ENCODE measurements at regions not wholly inside any gene's neighbourhood (a gene's known extent, or its start where the extent isn't known, plus 50 kb on each side); places are given as distances from the start of the nearest gene placed in this dataset.
"Not testable (repeated sequence)": the region's sequence is repeated elsewhere in the genome, so short reads cannot be mapped to it uniquely, and the experiment has no call there.

DNA sequence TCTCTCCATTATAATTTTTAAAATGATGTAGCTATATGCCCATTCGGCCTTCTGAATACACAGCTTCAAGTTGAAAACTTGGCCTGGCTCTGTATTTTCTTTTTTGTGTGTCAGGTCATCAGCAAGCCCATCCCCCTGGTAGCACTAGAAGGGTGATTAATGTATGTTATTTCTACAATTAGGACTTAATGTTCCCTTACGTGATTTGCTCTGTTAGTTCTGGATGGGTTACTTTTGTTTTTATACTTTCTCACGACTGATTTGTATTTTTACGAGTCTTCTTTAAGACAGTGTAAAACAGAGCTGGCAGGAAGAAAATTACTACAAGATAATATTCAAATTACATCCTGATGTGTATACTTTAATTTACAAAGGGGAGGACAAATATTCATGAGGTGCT is 88.4 kb upstream of the RGPD4 start:
- DNase-seq, result no peak

DNA sequence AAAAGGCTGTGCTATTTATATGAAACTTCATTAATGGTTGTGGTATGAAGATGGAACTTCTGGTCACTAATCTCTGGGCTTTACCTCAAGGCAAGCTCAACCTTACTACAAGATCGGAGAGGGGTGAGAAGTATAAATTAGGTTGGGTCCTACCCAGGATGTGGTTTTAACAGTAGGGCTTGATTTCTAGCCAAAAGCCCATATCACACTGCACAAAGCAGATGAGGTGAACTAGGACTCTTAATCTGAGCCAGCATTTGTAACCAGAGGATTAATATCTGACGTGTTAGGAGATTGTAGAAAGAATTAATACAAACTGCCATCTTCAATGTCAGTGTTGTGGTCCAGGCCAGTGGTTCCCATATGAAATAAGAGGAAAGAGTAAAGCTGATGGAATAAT is 86.4 kb upstream of the RGPD4 start:
- DNase-seq, result no peak

DNA sequence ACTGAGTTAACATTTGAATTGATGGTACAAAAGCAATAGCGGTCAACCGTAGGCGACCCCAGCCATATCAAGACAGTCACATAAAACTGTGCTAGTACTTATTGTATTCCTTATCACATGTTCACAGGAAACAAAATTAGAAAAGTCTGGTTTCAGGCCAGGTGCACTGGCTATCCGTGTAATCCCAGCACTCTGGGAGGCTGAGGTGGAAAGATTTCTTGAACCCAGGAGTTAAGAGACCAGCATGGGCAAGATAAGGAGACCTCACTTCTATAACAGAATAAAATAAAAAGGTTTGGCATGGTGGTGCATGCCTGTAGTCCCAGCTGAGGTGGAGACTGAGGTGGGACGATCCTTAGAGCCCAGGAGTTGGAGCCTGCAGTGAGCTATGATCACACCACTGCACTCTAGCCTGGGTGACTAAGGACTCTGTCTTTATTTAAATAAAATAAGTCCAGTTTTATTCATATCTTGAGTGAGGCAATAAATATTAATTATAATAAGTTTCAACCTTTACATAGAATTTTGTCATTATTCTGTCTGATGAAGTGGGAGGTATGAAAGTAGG is 84.1 kb upstream of the RGPD4 start:
- no peak for DNase-seq

DNA sequence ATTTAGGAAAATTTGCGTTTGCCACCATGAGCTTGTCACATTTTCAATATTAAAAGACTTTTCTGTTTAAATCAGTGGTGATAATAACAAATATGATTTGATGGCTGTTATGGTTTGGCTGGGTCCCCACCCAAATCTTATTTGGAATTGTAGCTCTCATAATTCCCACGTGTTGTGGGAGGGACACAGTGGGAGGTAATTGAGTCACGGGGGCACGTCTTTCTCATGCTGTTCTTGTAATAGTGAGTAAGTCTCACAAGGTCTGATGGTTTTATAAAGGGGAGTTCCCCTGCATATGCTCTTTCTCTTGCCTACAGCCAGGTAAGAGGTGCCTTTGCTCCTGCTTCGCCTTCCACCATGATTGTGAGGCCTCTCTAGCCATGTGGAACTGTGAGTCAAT is 83.4 kb upstream of the RGPD4 start:
- no peak for DNase-seq

DNA sequence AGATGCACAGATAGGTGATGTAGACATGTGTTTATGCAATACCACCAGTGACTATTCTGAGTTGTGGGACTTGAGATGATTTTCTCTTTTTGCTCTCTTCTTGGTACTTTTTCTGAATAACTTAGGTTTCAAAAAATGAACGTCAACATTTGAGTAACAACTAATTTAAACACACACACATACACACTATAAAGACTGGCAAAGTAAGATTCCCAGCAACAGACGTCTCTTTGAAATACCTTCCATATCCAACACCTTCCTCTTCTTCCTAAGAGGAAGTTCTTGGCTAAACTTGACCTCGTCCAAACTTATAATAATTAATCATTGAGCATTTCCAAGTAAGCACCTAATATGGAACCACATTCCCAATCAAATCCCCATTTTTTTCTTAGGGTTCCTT is 81.6 kb upstream of the RGPD4 start:
- DNase-seq, result no peak

DNA sequence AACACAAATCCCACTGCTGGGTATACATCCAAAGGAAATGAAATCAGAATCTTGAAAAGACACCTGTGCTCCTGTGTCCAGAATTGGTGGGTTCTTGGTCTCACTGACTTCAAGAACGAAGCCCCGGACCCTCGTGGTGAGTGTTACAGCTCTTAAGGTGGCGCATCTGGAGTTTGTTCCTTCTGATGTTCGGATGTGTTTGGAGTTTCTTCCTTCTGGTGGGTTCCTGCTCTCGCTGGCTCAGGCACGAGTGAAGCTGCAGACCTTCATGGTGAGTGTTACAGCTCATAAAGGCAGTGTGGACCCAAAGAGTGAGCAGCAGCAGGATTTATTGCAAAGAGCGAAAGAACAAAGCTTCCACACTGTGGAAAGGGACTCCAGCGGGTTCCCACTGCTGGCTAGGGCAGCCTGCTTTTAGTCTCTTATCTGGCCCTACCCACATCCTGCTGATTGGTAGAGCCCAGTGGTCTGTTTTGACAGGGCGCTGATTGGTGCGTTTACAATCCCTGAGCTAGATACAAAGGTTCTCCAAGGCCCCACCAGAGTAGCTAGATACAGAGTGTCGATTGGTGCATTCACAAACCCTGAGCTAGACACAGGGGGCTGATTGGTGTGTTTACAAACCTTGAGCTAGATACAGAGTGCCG is 80.0 kb upstream of the RGPD4 start:
- not testable (repeated sequence) for DNase-seq

DNA sequence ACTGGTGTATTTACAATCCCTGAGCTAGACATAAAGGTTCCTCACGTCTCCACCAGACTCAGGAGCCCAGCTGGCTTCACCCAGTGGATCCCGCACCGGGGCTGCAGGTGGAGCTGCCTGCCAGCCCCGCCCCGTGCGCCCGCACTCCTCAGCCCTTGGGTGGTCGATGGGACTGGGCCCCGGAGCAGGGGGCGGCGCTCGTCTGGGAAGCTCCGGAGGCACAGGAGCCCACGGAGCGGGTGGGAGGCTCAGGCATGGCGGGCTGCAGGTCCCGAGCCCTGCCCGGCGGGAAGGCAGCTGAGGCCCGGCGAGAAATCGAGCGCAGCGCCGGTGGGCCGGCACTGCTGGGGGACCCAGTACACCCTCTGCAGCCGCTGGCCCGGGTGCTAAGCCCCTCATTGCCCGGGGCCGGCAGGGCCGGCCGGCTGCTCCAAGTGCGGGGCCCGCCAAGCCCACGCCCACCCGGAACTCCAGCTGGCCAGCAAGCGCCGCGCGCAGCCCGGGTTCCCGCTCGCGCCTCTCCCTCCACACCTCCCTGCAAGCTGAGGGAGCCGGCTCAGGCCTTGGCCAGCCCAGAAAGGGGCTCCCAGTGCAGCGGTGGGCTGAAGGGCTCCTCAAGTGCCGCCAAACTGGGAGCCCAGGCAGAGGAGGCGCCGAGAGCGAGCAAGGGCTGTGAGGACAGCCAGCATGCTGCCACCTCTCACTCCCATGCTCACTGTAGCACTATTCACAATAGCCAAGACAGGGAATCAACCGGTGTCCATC is 79.3 kb upstream of the RGPD4 start:
- not testable (repeated sequence) for DNase-seq

DNA sequence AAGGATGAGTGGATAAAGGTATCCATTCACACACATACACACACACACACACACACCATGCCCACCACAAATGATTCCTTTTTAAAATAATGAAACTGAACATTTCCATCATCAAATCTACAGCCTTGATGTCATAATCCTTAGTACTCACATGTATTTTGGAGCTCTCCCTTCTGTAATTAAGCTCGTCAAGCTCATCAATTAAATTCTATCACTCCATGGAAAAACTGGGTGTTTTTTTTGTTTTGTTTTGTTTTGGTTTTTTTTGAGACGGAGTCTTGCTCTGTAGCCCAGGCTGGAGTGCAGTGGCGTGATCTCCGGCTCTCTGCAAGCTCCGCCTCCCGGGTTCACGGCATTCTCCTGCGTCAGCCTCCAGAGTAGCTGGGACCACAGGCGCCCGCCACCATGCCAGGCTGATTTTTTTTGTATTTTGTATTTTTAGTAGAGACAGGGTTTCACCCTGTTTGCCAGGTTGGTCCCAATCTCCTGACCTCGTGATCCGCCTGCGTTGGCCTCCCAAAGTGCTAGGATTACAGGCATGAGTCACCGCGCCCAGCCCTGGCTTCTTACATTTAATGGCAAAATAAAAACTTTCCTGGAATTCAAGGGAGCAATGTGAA is 78.6 kb upstream of the RGPD4 start:
- no peak for DNase-seq

DNA sequence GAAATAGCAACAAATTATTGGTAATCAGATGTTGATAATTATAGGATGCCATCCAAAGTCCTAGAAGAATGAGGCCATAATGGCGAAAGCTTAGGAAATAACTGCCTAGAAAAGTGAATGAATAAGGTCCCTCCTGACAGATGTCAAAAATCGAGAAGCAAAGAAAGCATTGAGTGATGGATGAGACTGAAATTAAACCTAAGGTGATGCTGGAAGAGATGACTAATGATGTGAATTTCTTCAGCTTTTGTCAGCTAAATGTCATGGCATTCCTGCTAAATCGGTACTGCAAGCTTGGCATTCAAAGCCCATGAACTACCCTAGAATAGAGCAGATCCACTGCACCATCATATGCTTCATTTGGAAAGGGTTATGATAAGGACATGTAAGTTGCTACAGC is 74.8 kb upstream of the RGPD4 start:
- DNase-seq, result no peak

DNA sequence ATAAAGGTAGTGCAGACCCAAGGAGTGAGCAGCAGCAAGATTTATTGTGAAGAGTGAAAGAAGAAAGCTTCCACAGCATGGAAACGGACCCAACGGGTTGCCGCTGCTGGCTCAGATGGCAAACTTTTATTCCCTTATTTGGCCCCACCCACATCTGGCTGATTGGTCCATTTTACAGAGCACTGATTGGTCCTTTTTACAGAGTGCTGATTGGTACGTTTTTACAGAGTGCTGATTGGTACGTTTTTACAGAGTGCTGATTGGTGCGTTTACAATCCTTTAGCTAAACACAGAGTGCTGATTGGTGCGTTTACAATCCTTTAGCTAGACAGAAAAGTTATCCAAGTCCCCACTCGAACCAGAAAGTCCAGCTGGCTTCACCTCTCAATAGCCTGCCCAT is 72.9 kb upstream of the RGPD4 start:
- DNase-seq, result not testable (repeated sequence)

DNA sequence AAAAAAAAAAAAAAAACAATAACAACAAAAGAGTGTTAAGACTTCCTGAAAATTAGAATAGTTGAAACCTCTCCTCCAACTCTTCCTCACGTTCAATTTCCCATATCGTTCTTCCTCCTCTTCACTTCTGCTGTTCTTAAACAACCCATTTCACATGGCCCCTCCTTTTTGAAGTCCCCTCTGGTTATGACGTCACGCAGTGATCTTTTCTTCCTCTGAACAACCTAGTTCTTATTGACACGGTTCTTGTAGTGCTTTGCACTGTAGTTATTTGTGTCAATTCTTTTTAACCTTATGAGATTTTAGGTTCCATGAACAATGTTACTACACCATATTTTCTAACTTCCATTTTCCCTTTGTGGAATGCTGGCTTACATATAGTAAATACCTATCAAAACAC is 69.5 kb upstream of the RGPD4 start:
- no peak for DNase-seq

DNA sequence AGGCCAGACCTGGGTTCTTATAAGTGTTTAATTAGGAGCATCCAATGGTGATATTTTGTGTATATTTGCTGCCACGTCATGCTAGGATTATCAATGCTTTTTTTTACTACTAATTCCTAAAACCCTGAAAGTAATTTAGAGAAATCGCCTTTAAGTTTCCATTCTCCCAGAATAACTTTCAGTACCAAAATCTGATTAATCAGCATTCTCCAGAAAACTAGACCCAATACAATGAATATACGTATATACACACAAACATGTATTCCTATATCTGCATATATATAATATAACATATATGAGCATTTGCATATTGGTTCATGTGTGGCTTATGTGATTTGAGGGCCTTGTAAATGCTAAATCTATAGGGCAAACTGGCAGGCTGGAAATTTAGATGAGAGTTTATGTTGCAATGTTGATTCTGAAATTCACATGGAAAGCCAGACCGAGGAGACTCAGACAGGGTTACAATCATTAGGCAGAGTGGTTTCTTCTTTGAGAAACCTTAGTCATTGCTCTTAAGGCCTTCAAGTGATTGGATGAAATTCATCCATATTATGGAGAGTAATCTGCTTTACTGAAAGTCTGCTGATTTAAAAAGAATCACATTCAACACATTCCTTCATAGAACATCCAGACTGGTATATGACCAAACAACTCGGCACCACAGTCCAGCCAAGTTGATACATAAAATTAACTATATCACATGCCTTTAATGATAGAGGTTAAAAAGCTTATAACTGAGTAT is 65.9 kb upstream of the RGPD4 start:
- DNase-seq, result no peak

DNA sequence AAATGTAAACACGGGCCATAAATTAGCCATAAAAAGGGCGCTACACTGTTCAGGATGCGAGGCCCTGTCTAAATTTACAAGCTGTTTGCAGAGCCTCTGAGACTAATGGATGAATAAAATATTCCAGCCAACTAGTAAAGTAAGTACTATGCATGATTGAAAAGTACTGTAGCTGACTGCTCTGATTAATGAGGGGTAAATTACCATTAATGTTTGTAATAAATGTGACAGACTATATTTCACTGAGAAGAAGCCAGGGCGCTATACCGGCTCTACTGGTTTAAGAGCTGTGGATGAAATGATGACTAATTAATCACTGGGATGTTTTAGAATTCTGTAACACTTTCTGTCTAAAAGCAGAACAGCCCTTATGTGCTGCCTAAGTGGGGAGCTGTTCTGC is 54.3 kb upstream of the RGPD4 start:
- DNase-seq, result no peak

DNA sequence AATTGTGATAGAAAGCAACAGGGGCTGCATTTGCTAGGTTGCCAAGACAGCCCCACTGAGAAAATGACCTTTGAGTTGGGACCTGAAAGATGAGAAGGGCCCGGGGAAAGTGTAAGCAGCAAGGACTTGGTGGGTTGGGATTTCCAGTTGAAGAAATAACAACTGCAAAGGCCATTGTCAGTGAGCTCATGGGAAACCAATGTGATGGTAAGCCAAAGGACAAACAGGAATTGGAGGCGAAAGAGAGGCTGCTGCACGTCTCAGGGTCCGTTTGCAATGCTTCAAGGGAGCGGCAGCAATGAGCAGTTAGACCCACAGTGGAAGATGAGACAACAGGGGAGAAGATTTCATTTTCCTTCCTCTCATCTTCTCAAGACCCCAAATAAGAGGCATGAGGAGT is 51.5 kb upstream of the RGPD4 start:
- no peak for DNase-seq

DNA sequence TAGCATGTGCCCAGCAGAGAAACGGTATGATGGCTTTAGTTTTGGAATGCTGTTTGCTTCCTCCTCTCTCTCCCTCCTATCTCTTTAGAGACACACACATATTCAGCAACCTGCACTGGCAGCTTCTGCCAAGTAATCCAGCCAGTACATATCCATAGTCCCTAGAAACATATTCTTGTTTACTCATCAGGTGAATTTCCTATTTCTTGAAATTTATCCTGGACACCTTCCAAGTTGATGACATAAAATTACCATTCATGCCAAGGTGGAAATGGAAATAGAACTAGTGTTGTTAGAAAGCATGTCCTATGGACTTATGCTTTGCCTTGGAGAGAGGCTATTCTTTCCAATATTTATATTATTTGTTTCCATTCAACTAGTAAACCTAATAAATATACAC is 50.9 kb upstream of the RGPD4 start:
- no peak for DNase-seq

DNA sequence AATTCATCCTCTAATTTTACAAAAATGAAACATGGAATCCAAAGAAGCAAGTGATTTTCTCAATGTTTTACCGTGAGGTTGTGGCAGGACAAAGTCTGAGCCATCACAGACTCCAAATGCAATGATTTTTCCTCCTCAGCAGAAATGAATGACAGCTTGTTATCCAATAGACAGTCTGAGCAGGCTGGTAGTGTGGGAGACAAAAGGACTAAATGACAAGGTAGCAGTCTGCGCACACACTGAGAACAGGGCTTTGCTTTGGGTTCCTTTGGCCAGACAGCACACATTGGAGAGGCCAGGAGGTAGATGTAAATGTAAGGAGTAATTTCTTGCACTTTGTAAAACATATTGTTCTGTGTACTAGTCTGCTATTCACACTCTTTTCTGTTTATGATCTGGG is 50.3 kb upstream of the RGPD4 start:
- no peak for DNase-seq

Measured in midbrain (tissue), 1 donor.